PC-3 (cell line): ENCODE measurements at regions not wholly inside any gene's neighbourhood (a gene's known extent, or its start where the extent isn't known, plus 50 kb on each side); places are given as distances from the start of the nearest gene placed in this dataset.

ENCODE experiments used
- ATAC-seq: fragments of 200-7000 bp; cut with Tn5 transposase; 2 replicates; pipeline ENCODE4 v1.9.1; 2020; ENCODE audit warnings: mild to moderate bottlenecking, moderate library complexity
- BruUV-seq: library from RNA; stranded (reverse); fragments of 400-500 nt; replicated peaks from 2 replicates; lab custom pipeline; 2021; lab: Mats Ljungman, UMichigan
- CTCF ChIA-PET: fragments of 300-600 bp; sonication (Branson Sonifier 250); formaldehyde crosslinking; loops from one replicate; lab custom pipeline; 2022; ENCODE audit warnings: antibody characterized with exemption; lab: Charles Lee
- POLR2A ChIA-PET: fragments of 300-600 bp; sonication (Branson Sonifier 250); formaldehyde crosslinking; loops from one replicate; lab custom pipeline; 2022; ENCODE audit warnings: antibody characterized with exemption; ENCODE audit not compliant: unreplicated experiment; lab: Charles Lee
- DNase-seq: peaks from one replicate; pipeline ENCODE4 v3.0.0-alpha.2; 2015
- H2AFZ ChIP-seq: fragments of 300-600 bp; sonication (generic); 2 replicates; pipeline ENCODE4 v1.6.0; 2016; ENCODE audit warnings: antibody characterized with exemption, low read length
- H3F3A ChIP-seq: fragments of 300-600 bp; sonication (generic); one replicate; pipeline ENCODE4 v1.6.0; 2017; ENCODE audit warnings: antibody characterized with exemption, low read length, control low read depth, mild to moderate bottlenecking; ENCODE audit not compliant: unreplicated experiment
- H3K27ac ChIP-seq: fragments of 300-600 bp; sonication (generic); 2 replicates; pipeline ENCODE4 v1.5.1; 2016; ENCODE audit warnings: mild to moderate bottlenecking, low read length
- H3K27me3 ChIP-seq: fragments of 300-600 bp; sonication (generic); 2 replicates; pipeline ENCODE4 v1.6.1; 2016; ENCODE audit warnings: low read length, mixed read lengths
- H3K36me3 ChIP-seq: fragments of 300-600 bp; sonication (generic); 2 replicates; pipeline ENCODE4 v1.6.1; 2016; ENCODE audit warnings: low read depth, mixed run types, low read length, mixed read lengths
- H3K4me1 ChIP-seq: fragments of 300-600 bp; sonication (generic); 2 replicates; pipeline ENCODE4 v1.5.1; 2016; ENCODE audit warnings: low read length; ENCODE audit not compliant: insufficient read depth
- H3K4me2 ChIP-seq: fragments of 300-600 bp; sonication (generic); 2 replicates; pipeline ENCODE4 v1.6.0; 2016; ENCODE audit warnings: low read length
- H3K4me3 ChIP-seq: fragments of 300-600 bp; sonication (generic); 2 replicates; pipeline ENCODE4 v1.5.1; 2016; ENCODE audit warnings: mild to moderate bottlenecking, low read length, mixed read lengths
- H3K79me2 ChIP-seq: fragments of 300-600 bp; sonication (generic); 2 replicates; pipeline ENCODE4 v1.6.1; 2017; ENCODE audit warnings: low read length, mixed read lengths
- H3K9ac ChIP-seq: fragments of 300-600 bp; sonication (generic); 2 replicates; pipeline ENCODE4 v1.6.0; 2016; ENCODE audit warnings: mild to moderate bottlenecking, low read length
- H3K9me2 ChIP-seq: fragments of 300-600 bp; sonication (generic); replicated peaks from 2 replicates; pipeline ENCODE4 v1.6.1; 2016; ENCODE audit warnings: mixed run types, low read length, mixed read lengths
- H3K9me3 ChIP-seq: fragments of 300-600 bp; sonication (generic); 2 replicates; pipeline ENCODE4 v1.6.1; 2016; ENCODE audit warnings: low read length, mixed read lengths
- H4K20me1 ChIP-seq: fragments of 300-600 bp; sonication (generic); 2 replicates; pipeline ENCODE4 v1.6.1; 2016; ENCODE audit warnings: low read length, mixed read lengths
- CTCF ChIP-seq: fragments of 300-600 bp; sonication (generic); conservative IDR thresholded peaks from 2 replicates; pipeline ENCODE4 v1.5.1; 2017; ENCODE audit warnings: antibody characterized with exemption, low read depth, mild to moderate bottlenecking, low read length
- EZH2 ChIP-seq: fragments of 300-600 bp; sonication (generic); IDR thresholded peaks from one replicate; pipeline ENCODE4 v1.6.1; 2017; ENCODE audit warnings: antibody characterized with exemption, mild to moderate bottlenecking, low read length; ENCODE audit not compliant: unreplicated experiment
- EZH2phosphoT487 ChIP-seq: fragments of 300-600 bp; sonication (generic); IDR thresholded peaks from 2 replicates; pipeline ENCODE4 v1.6.1; 2018; ENCODE audit warnings: mild to moderate bottlenecking, antibody characterized with exemption, low read length, borderline replicate concordance
- intact Hi-C: fragments of 100-400 bp; cut with micrococcal nuclease; formaldehyde crosslinking; loops from 2 replicates; pipeline ENCODE4 v1.9.0; 2023

DNA sequence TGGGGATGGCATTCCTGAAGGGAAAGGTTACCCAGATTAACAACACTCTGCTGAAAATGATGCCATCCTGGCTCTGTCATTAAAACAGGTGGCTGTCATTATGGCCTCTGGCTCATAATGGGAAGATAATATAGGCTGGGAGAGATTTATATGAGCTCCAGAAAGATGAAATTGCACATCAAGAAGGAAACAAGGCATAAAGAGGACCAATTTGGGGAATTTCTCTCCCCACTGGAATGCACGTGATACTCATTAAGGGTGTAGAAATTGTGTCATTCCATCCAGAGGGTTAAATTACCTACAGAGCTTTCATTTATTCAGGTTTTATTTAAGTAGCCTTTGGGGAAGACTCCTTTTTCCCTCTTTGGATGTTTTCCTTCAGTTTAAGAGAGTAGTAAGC is 71.6 kb upstream of the CELF2 start:
- Histone ChIP-seq H3K9ac (no peak overlapping the region), H3K4me3 (no peak overlapping the region), H3F3A (no peaks in the 10 kb centered on the region), H3K9me3 (no peaks in the 10 kb centered on the region), H3K27ac (no peak overlapping the region), H3K79me2 (no peaks in the 10 kb centered on the region), H3K9me2 (no peaks in the 10 kb centered on the region), H3K4me2 (no peak overlapping the region), H4K20me1 (no peaks in the 10 kb centered on the region), H3K27me3 (no peaks in the 10 kb centered on the region), H3K36me3 (no peaks in the 10 kb centered on the region), H3K4me1 (no peaks in the 10 kb centered on the region), H2AFZ (no peak overlapping the region)
- ATAC-seq, result no peak
- no TSS peak for BruUV-seq
- CTCF ChIA-PET, result no interaction called here
- no peak for DNase-seq
- TF ChIP-seq EZH2phosphoT487 (no peak), EZH2 (no peak), CTCF (no peak)
- POLR2A ChIA-PET, result no interaction called here
- intact Hi-C loops, result no loop called here

DNA sequence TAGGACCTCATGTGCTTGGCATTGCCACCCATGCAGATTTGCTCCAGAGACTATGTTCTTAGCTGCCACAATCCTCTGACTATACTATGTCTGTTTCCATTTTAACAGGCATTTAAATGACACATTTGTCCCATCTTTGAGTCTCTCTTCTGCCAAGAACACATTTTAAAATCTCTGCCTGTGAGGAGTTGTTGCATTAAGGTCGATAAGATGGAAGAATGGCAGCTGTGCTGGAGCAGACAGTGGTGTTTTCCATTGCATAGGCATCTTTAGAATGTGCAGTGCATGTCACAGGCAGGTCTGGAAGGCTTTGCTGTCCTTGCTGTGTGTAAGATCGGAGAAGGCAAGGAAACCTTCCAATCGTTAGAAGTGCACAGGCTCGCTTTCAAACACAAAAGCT is 70.9 kb upstream of the CELF2 start:
- Histone ChIP-seq H2AFZ (no peak overlapping the region), H3F3A (no peaks in the 10 kb centered on the region), H3K9ac (no peak overlapping the region), H3K36me3 (no peaks in the 10 kb centered on the region), H3K4me3 (no peak overlapping the region), H3K4me1 (no peaks in the 10 kb centered on the region), H3K9me2 (no peaks in the 10 kb centered on the region), H3K4me2 (no peak overlapping the region), H3K9me3 (no peaks in the 10 kb centered on the region), H3K27me3 (no peaks in the 10 kb centered on the region), H3K79me2 (no peaks in the 10 kb centered on the region), H4K20me1 (no peaks in the 10 kb centered on the region), H3K27ac (no peak overlapping the region)
- no TSS peak for BruUV-seq
- DNase-seq (no peak), ATAC-seq (no peak)
- ChIA-PET CTCF (no interaction called here), POLR2A (no interaction called here)
- TF ChIP-seq CTCF (no peak), EZH2phosphoT487 (no peak), EZH2 (no peak)
- intact Hi-C loops, result no loop called here

DNA sequence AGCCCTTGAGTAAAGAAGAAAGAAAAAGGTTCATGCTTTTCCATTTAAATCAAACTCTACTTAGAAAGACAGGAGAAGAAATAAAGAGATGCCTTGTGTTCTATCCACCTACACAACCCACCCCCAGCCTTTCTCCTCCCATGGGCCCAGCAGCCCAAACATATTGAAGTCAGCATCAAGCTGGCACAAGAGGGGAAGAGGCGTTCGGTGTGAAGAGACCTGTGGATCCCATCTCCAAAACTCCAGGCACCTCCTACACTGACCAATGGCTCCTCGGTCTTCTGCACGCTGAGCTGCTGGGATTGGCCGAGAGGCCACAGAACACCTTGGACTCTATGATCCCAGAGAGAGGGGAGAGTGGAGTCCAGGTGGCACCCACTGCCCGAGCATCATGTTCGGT is 66.0 kb upstream of the CELF2 start:
- Histone ChIP-seq H3K4me3 (no peak overlapping the region), H3K79me2 (no peaks in the 10 kb centered on the region), H2AFZ (no peak overlapping the region), H3K27ac (no peak overlapping the region), H3K4me2 (no peak overlapping the region), H3K27me3 (no peaks in the 10 kb centered on the region), H4K20me1 (no peaks in the 10 kb centered on the region), H3K9me3 (no peaks in the 10 kb centered on the region), H3K9me2 (no peaks in the 10 kb centered on the region), H3K4me1 (no peaks in the 10 kb centered on the region), H3K36me3 (no peaks in the 10 kb centered on the region), H3F3A (no peaks in the 10 kb centered on the region), H3K9ac (no peak overlapping the region)
- POLR2A ChIA-PET, result no interaction called here
- no TSS peak for BruUV-seq
- CTCF ChIA-PET, result no interaction called here
- TF ChIP-seq EZH2phosphoT487, result no peak
- DNase-seq (no peak), ATAC-seq (no peak)
- intact Hi-C loops, result no loop called here
